Activated T-cell treated with anti-CD3 and anti-CD28 coated beads, Interleukin-2, amount 50 U/mL, for 48 hours (primary cell): ENCODE measurements at regions not wholly inside any gene's neighbourhood (a gene's known extent, or its start where the extent isn't known, plus 50 kb on each side); places are given as distances from the start of the nearest gene placed in this dataset.

ENCODE experiments used
- DNase-seq, 2 experiments: peaks; one replicate each; pipeline ENCODE4 v3.0.0-alpha.2; 2020

- no peak for DNase-seq
These were observed 462.9 kb downstream of the WDR72 start for GRCh38 chr15:53296603-53297002.

GRCh38 chr15:53295574-53295973 lies 463.9 kb downstream of the WDR72 start:
- DNase-seq, result no peak

DNA sequence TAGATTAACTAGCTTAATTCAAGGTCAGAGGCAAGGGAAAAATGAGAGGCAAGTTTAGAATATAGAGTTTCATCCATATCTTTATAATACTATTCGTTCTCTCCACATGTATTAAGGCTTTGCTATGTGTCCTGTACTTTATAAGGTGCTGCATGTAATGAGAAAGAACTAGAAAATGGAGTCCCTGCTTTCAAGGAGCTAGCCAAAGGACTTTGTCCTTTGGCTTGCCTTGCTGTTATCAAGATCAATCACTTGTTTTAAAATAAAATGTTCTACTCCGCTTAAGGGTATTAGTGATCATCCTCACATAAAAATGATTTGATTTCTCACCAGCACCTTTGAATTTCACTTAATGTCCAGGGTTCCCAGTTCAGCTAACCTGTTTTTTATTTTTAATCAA lies 470.9 kb downstream of the WDR72 start:
- DNase-seq, result no peak

- DNase-seq, result no peak
These were observed 484.5 kb upstream of the ONECUT1 start for GRCh38 chr15:53274630-53275029.

DNA sequence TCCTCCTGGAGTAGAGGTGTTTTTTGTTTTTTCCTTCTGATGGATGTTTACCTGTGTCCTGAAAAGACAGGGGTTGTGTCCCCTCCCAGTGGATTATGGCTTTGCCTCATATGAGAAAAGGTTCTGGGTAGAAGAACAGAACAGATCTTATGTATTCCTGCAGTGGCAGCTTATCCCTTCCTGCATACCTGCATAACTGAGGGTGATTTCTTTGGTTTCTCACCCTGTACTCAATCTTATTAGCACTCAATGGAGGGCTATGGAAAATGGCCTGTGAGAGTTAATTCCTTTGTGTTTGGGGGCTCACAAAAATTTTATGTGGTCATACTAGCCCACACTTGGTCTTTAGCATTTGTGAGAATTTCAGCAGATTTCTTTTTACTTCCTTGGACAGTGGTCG lies 482.0 kb upstream of the ONECUT1 start:
- no peak for DNase-seq

GRCh38 chr15:53266176-53266575 lies 476.0 kb upstream of the ONECUT1 start:
- no peak for DNase-seq

DNA sequence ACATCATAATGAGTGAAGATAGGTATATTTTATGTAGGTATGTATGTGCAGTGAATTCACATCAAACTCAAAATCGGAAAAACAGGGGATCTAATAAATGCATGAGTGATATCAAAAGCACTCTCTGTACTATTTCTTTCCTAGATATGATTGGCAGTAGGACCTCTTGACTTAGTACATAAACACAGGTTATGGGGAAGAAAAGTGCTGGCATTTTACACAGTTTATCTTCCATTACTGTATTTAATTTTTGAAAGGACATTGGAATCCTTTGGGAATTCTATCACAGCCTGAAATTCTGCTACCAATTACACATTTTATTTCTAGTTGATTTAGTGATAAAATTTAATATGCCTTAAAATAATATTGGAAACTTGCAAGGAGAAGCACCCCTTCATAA lies 470.5 kb upstream of the ONECUT1 start:
- DNase-seq, result no peak

GRCh38 chr15:53256457-53256856 lies 466.3 kb upstream of the ONECUT1 start:
- no peak for DNase-seq

GRCh38 chr15:53256043-53256442 lies 465.9 kb upstream of the ONECUT1 start:
- no peak for DNase-seq

GRCh38 chr15:53251996-53252395 lies 461.9 kb upstream of the ONECUT1 start:
- no peak for DNase-seq

DNA sequence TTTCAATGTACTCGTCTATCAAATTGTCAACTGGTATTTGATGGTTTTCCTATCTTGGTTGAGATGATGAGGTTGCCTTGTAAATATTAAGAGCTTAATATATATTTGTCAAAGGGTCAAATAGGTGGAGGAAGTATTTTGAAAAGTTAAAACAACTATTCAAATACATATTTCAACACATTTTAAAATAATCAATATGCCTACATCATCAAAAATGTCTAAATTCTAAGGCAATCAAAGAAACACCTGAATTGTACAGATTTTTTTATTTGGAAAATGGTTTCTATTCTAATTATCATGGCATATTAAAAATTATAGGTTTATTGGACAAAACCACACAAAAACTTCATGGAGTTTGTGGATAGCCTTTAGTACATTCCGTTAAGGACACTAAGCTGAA lies 461.4 kb upstream of the ONECUT1 start:
- DNase-seq, result no peak

DNA sequence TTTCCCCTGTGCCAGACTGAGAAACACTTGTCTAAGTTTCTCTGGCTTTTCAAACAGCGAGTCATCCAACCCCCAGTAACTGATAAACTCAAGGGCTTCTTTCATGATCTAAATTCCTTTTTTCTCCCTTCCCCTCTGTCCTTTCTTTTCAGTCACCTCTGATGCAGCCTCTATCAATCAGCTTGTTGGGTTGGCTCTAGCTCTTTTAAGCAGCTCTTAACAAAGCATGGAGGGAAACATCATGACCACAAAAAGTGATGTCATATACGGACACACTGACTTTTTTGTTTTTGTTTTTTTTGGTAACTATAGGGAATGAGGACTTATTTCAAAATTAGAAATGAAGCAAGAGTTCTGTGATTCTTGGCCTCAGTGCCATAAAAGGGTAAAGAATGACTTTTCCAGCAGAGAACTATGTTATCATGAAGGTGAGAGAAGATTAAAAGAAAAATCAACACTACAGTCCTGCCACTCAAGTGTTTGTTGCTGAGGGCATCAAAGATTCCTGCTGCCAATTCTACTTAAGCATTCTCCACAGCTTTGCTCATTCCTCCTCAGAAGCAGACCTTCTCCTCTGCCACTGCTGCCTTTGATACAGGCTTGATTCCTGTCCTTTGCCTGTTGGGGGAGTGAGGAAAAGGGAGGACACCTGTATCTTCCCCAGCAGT lies 457.0 kb upstream of the ONECUT1 start:
- no peak for DNase-seq

- DNase-seq, result no peak
These were observed 456.3 kb upstream of the ONECUT1 start for GRCh38 chr15:53246404-53246803.

GRCh38 chr15:53233801-53234200 lies 443.7 kb upstream of the ONECUT1 start:
- DNase-seq, result no peak

- no peak for DNase-seq
These were observed 440.3 kb upstream of the ONECUT1 start for GRCh38 chr15:53230473-53230872.

DNA sequence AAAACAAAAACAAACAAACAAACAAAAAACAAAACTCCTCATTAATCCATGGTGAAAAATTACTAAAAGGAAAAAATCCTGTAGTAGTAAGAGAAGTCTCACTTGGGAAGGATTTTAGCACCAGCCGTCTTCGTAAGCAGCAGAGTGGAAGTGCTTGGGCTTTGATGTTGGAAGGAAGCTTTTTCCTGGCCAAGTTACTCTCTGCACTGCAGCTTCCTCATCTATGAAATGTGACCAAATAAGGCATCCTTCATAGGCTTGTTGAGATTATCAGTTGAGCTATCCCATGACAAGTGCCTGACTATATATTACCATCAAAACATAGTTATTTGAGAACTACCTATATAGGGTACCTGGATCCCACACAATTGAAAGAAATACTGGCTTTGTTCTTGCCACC lies 436.4 kb upstream of the ONECUT1 start:
- no peak for DNase-seq

- DNase-seq, result no peak
These were observed 435.6 kb upstream of the ONECUT1 start for GRCh38 chr15:53225781-53226180.

GRCh38 chr15:53224371-53224770 lies 434.2 kb upstream of the ONECUT1 start:
- DNase-seq, result no peak

- no peak for DNase-seq
These were observed 433.7 kb upstream of the ONECUT1 start for GRCh38 chr15:53223815-53224214.

DNA sequence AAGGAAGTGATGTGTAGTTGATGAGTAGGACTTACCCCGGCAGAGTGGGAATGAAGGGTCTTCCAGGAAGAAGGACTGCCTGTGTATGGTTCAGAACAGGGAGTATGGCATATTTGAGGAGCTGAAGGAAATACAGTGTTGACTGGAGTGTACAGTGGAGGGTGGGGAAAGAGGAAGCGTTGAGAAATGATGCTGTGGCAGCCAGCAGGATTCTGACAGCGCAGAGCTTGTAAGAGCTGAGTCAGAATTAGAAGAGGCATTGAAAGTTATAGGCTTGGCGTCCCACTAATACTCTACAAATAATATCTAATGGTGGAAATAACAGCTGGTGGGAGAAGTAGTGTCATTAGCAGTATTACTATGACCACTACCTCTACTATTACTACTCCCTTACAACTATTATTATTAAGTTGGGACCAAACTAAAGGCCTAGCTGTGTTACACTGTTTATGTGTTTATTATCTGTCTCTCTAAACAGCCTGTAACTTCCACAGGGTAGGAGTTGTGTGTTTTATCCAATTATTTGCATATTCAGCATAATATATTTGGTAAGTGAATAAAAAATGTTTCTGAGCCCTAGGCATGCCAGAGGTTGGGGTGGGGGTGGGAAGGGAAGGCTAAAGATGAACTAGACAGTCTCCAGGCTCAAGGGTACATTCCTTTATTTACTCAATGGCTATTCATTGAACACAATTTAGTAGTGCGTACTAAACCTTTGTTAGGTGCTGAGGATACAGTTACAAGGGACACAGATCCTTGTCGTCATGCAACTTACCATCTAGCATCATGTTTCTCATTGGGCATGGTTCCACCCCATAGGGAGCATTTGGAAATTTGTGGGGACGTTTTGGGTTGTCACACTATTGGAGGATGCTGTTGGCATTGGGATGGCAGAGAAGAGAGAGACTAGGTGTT lies 428.8 kb upstream of the ONECUT1 start:
- no peak for DNase-seq

DNA sequence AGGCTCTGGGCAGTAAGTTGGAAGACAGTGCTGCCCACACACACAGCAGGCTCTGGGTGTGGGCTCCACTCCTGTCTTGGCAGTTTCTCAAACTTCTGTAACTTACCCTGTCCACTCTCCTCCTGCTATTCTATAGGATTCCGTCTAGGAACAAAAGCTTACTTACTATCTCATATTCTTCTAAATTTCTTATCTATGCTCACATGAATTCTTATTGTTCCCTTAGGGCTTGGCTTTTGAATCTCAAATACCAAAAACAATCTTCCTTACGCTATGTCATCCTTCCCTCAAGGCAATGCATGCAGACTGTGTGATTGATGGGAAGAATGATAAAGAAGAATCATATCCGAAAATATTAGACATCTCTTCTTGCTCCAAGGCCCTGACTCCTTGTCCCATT lies 425.9 kb upstream of the ONECUT1 start:
- DNase-seq, result no peak

GRCh38 chr15:53213336-53213735 lies 423.2 kb upstream of the ONECUT1 start:
- DNase-seq, result no peak

GRCh38 chr15:53212785-53213184 lies 422.6 kb upstream of the ONECUT1 start:
- DNase-seq, result no peak

DNA sequence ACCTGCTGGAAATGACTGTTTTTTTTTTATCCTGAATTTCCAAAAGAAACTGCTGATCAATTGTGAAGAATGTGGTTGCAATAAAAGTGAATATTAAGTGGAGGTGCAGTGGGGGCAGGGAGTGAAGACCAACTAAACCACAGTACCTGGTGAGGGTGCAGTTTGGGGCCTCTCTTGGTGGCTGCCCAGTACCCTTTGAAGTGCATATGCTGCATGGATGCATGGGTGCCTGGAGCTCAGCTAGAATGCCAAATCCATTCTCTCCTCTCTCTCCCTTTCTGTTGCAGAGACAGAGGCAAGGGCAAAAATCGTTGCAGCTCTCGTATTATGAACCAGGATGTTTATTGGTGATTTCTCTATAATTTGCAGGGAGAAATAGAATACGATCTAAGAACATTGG lies 420.5 kb upstream of the ONECUT1 start:
- DNase-seq, result no peak
